ENCODE measurements at regions not wholly inside any gene's neighbourhood (a gene's known extent, or its start where the extent isn't known, plus 50 kb on each side); places are given as distances from the start of the nearest gene placed in this dataset.

- no peak for TF ChIP-seq CTCF (IDR thresholded peaks at IDR 0.05)
- Histone ChIP-seq H3K4me1 (ENCODE audit: low read depth) (peaks cover 16% of the 10 kb centered on the region), H3K9me3 (no peaks in the 10 kb centered on the region), H3K4me3 (no peak overlapping the region), H3K36me3 (ENCODE audit: low read depth) (no peaks in the 10 kb centered on the region)
- ATAC-seq (no peak), DNase-seq (no peak)
- intact Hi-C loops (cut with DNase I, micrococcal nuclease), result no loop called here
Observed at GRCh38 chr6:21771626-21772320, 178.2 kb downstream of the SOX4 start.

GRCh38 chr6:21772477-21772876, 178.9 kb downstream of the SOX4 start:
- Histone ChIP-seq H3K36me3 (ENCODE audit: low read depth) (no peaks in the 10 kb centered on the region), H3K9me3 (no peaks in the 10 kb centered on the region), H3K4me3 (no peak overlapping the region), H3K4me1 (ENCODE audit: low read depth) (peaks cover 16% of the 10 kb centered on the region)
- DNase-seq (no peak), ATAC-seq (no peak)
- TF ChIP-seq CTCF (IDR thresholded peaks at IDR 0.05), result no peak
- intact Hi-C loops (cut with DNase I, micrococcal nuclease), result no loop called here

GRCh38 chr6:21772884-21773575, 179.5 kb downstream of the SOX4 start:
- intact Hi-C loops (cut with DNase I, micrococcal nuclease), result no loop called here
- no peaks in the 10 kb centered on the region for H3K36me3 ChIP-seq (ENCODE audit: low read depth)
- TF ChIP-seq CTCF (IDR thresholded peaks at IDR 0.05), result no peak
- H3K4me1 ChIP-seq (ENCODE audit: low read depth), result peaks cover 16% of the 10 kb centered on the region
- DNase-seq, result no peak
- no peaks in the 10 kb centered on the region for H3K9me3 ChIP-seq
- H3K4me3 ChIP-seq, result no peak overlapping the region
- peak; percentile 80 for ATAC-seq

- intact Hi-C loops (cut with DNase I, micrococcal nuclease), result no loop called here
- DNase-seq, result no peak
- ATAC-seq, result peak; percentile 66
Observed at GRCh38 chr6:21773576-21773968, 180.0 kb downstream of the SOX4 start.

GRCh38 chr6:21777846-21778245, 184.3 kb downstream of the SOX4 start:
- no peak for DNase-seq

More at GRCh38 chr6:21773576-21773968, 180.0 kb downstream of the SOX4 start:
- no peak for TF ChIP-seq CTCF (IDR thresholded peaks at IDR 0.05)
- no peaks in the 10 kb centered on the region for H3K36me3 ChIP-seq (ENCODE audit: low read depth)
- H3K9me3 ChIP-seq, result no peaks in the 10 kb centered on the region
- H3K4me1 ChIP-seq (ENCODE audit: low read depth), result peaks cover 16% of the 10 kb centered on the region
- H3K4me3 ChIP-seq, result no peak overlapping the region

More at GRCh38 chr6:21777846-21778245, 184.3 kb downstream of the SOX4 start:
- ATAC-seq, result no peak
- Histone ChIP-seq H3K9me3 (no peaks in the 10 kb centered on the region), H3K36me3 (ENCODE audit: low read depth) (no peaks in the 10 kb centered on the region), H3K4me1 (ENCODE audit: low read depth) (peaks cover 1% of the 10 kb centered on the region), H3K4me3 (no peak overlapping the region)
- TF ChIP-seq CTCF (IDR thresholded peaks at IDR 0.05), result no peak
- intact Hi-C loops (cut with DNase I, micrococcal nuclease), result no loop called here
